ENCODE measurements at regions not wholly inside any gene's neighbourhood (a gene's known extent, or its start where the extent isn't known, plus 50 kb on each side); places are given as distances from the start of the nearest gene placed in this dataset.

GRCh38 chr4:174084542-174084941, 198.9 kb downstream of the FBXO8 start:
- TF ChIP-seq CTCF (IDR thresholded peaks at IDR 0.05; ENCODE audit: low read depth, low read length, poor library complexity, severe bottlenecking) (no peak), EZH2phosphoT487 (IDR thresholded peaks at IDR 0.05; ENCODE audit: borderline replicate concordance, low read length) (no peak)
